ENCODE measurements at regions not wholly inside any gene's neighbourhood (a gene's known extent, or its start where the extent isn't known, plus 50 kb on each side); places are given as distances from the start of the nearest gene placed in this dataset.
"Not testable (repeated sequence)": the region's sequence is repeated elsewhere in the genome, so short reads cannot be mapped to it uniquely, and the experiment has no call there.

DNA sequence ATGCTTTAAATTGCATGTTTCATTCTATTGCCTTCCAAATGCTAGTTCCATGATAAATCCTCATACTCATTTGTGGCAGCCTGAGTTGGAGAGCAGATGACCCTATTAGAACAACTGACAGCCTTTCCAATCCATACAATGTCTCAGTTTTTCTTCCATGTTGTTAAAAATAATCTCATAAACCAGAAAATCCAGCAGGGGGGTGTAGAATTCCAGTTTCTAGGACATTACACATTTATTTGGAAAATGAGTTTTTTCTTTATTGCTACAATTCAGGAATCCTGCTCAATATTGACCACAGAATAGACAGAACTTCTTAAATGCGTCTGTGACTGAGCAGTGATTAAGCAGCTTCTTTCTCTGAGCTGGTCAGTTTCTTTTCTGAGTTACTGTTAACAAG is 174.2 kb upstream of the ATP10A start:
- no peaks in the 10 kb centered on the region for H3K4me1 ChIP-seq (ENCODE audit: low read depth)
- no peaks in the 10 kb centered on the region for H3K36me3 ChIP-seq
- DNase-seq (ENCODE audit: low read depth in 1 of 2, low spot score in 1 of 2): no peak
- no peak overlapping the region for H3K27ac ChIP-seq
- no peaks in the 10 kb centered on the region for H3K27me3 ChIP-seq
- H3K9me3 ChIP-seq (ENCODE audit: low read depth): no peaks in the 10 kb centered on the region
- no peak overlapping the region for H3K4me3 ChIP-seq
- TF ChIP-seq, protein P1, sequence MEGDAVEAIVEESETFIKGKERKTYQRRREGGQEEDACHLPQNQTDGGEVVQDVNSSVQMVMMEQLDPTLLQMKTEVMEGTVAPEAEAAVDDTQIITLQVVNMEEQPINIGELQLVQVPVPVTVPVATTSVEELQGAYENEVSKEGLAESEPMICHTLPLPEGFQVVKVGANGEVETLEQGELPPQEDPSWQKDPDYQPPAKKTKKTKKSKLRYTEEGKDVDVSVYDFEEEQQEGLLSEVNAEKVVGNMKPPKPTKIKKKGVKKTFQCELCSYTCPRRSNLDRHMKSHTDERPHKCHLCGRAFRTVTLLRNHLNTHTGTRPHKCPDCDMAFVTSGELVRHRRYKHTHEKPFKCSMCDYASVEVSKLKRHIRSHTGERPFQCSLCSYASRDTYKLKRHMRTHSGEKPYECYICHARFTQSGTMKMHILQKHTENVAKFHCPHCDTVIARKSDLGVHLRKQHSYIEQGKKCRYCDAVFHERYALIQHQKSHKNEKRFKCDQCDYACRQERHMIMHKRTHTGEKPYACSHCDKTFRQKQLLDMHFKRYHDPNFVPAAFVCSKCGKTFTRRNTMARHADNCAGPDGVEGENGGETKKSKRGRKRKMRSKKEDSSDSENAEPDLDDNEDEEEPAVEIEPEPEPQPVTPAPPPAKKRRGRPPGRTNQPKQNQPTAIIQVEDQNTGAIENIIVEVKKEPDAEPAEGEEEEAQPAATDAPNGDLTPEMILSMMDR (IDR thresholded peaks at IDR 0.05; ENCODE audit: low read depth, low read length): no peak

GRCh38 chr15:26033493-26033892 is 170.4 kb upstream of the ATP10A start:
- Histone ChIP-seq H3K4me1 (ENCODE audit: low read depth) (no peaks in the 10 kb centered on the region), H3K27me3 (no peaks in the 10 kb centered on the region), H3K9me3 (ENCODE audit: low read depth) (no peaks in the 10 kb centered on the region), H3K36me3 (no peaks in the 10 kb centered on the region), H3K27ac (no peak overlapping the region), H3K4me3 (no peak overlapping the region)
- TF ChIP-seq, protein P1 (IDR thresholded peaks at IDR 0.05; ENCODE audit: low read depth, low read length): no peak
- no peak for DNase-seq (ENCODE audit: low read depth in 1 of 2, low spot score in 1 of 2)

GRCh38 chr15:26032162-26032846 is 169.2 kb upstream of the ATP10A start:
- Histone ChIP-seq H3K9me3 (ENCODE audit: low read depth) (no peaks in the 10 kb centered on the region), H3K27me3 (no peaks in the 10 kb centered on the region), H3K36me3 (no peaks in the 10 kb centered on the region), H3K4me3 (no peak overlapping the region), H3K27ac (no peak overlapping the region), H3K4me1 (ENCODE audit: low read depth) (no peaks in the 10 kb centered on the region)
- DNase-seq (ENCODE audit: low read depth in 1 of 2, low spot score in 1 of 2): no peak
- TF ChIP-seq, protein P1 (IDR thresholded peaks at IDR 0.05; ENCODE audit: low read depth, low read length): no peak

GRCh38 chr15:26029586-26029985 is 166.5 kb upstream of the ATP10A start:
- DNase-seq (ENCODE audit: low read depth in 1 of 2, low spot score in 1 of 2); H3K4me1 ChIP-seq (ENCODE audit: low read depth): not testable (repeated sequence)

GRCh38 chr15:26029146-26029545 is 166.0 kb upstream of the ATP10A start:
- Histone ChIP-seq H3K4me1 (ENCODE audit: low read depth) (no peaks in the 10 kb centered on the region), H3K4me3 (no peak overlapping the region), H3K9me3 (ENCODE audit: low read depth) (no peaks in the 10 kb centered on the region), H3K36me3 (no peaks in the 10 kb centered on the region), H3K27me3 (no peaks in the 10 kb centered on the region), H3K27ac (no peak overlapping the region)
- DNase-seq (ENCODE audit: low read depth in 1 of 2, low spot score in 1 of 2): no peak
- TF ChIP-seq, protein P1 (IDR thresholded peaks at IDR 0.05; ENCODE audit: low read depth, low read length): no peak

More at GRCh38 chr15:26029586-26029985, 166.5 kb upstream of the ATP10A start:
- H3K9me3 ChIP-seq (ENCODE audit: low read depth); H3K4me3 ChIP-seq; H3K27me3 ChIP-seq; H3K36me3 ChIP-seq; H3K27ac ChIP-seq: not testable (repeated sequence)

DNA sequence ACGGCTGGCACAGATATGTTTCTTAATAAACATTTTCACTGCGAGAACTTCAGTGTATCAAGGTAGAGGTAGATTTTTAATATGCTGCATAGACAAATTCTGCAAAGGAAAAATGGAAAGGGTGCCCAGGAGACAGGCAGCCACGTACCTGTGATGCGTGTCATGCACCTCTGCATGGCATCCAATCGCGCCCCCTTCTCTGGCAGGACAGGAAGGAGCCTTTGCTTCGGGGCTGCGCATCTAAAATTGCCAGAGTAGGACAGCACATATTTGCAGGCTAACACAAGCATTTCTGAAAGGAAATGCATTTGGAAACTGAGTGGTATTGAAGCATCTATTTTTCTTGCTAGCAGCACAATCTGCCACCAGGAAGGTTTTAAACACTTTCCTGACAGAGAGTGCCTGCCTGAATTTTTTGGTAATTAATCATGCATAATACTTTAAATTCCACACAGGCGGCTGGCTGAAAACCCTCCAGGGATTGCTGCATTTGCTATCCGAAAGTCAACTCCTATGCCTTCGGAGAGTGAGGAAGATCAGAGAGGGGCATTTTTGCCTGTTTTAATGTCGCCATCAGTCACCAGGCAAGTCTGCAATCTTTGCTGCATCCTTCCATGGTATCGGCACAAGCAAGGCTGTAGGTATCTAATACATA is 165.1 kb upstream of the ATP10A start:
- Histone ChIP-seq H3K9me3 (ENCODE audit: low read depth) (no peaks in the 10 kb centered on the region), H3K36me3 (no peaks in the 10 kb centered on the region), H3K4me3 (no peak overlapping the region), H3K4me1 (ENCODE audit: low read depth) (no peaks in the 10 kb centered on the region), H3K27me3 (no peaks in the 10 kb centered on the region), H3K27ac (no peak overlapping the region)
- TF ChIP-seq, protein P1 (IDR thresholded peaks at IDR 0.05; ENCODE audit: low read depth, low read length): no peak
- DNase-seq (ENCODE audit: low read depth in 1 of 2, low spot score in 1 of 2): no peak

DNA sequence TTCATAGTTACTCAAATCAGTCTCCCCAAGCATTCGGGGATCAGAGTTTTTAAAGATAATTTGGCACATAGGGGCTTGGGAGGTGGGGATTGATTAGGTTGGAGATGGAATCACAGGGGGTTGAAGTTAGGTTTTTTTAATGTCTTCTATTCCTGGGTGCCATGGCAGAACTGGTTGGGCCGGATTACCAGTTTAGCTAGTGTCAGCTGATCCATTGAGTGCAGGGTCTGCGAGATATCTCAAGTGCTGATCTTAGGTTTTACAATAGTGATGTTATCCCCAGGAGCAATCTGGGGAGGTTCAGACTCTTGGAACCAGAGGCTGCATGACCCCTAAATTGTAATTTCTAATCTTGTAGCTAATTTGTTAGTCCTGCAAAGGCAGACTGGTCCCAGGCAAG is 163.5 kb upstream of the ATP10A start:
- not testable (repeated sequence) for H3K9me3 ChIP-seq (ENCODE audit: low read depth); H3K27me3 ChIP-seq; H3K27ac ChIP-seq; DNase-seq (ENCODE audit: low read depth in 1 of 2, low spot score in 1 of 2); H3K36me3 ChIP-seq; H3K4me3 ChIP-seq; H3K4me1 ChIP-seq (ENCODE audit: low read depth)
